Small intestine (tissue), 7 donors: ENCODE measurements at regions not wholly inside any gene's neighbourhood (a gene's known extent, or its start where the extent isn't known, plus 50 kb on each side); places are given as distances from the start of the nearest gene placed in this dataset.

Experiments
- DNase-seq, 2 donors: peaks; one replicate each; pipeline versions ENCODE4 v3.0.0 to v3.0.0-alpha.2; 2013
- FAIRE-seq: peaks from 2 replicates; lab custom pipeline; 2012; peaks lifted over from hg19 to GRCh38; lab: Jason Lieb, UNC
- H3K27ac ChIP-seq, 3 donors: one replicate each; pipeline ENCODE4 v1.5.1; 2013; ENCODE audit warnings: low read length in 2 of 3, mild to moderate bottlenecking in 2 of 3, control low read depth in 1 of 3, inconsistent platforms in 1 of 3, low read depth in 1 of 3, moderate library complexity in 1 of 3
- H3K27me3 ChIP-seq, 3 donors: one replicate each; pipeline ENCODE4 v1.6.1; 2013; ENCODE audit warnings: low read length in 3 of 3, inconsistent platforms in 1 of 3; ENCODE audit not compliant: control insufficient read depth in 3 of 3, insufficient read depth in 3 of 3
- H3K36me3 ChIP-seq, 3 donors: one replicate each; pipeline ENCODE4 v1.6.1; 2013; ENCODE audit warnings: low read length in 3 of 3, inconsistent platforms in 1 of 3, low read depth in 1 of 3, mild to moderate bottlenecking in 1 of 3, moderate library complexity in 1 of 3; ENCODE audit not compliant: control insufficient read depth in 3 of 3, insufficient read depth in 2 of 3
- H3K4me1 ChIP-seq, 3 donors: one replicate each; pipeline ENCODE4 v1.6.1; 2013; ENCODE audit warnings: low read length in 2 of 3, inconsistent platforms in 1 of 3, low read depth in 1 of 3, mild to moderate bottlenecking in 1 of 3, moderate library complexity in 1 of 3; ENCODE audit not compliant: control insufficient read depth in 3 of 3, insufficient read depth in 2 of 3
- H3K4me3 ChIP-seq, 3 donors: one replicate each; pipeline ENCODE4 v1.5.1; 2013; ENCODE audit warnings: low read length in 3 of 3, control low read depth in 1 of 3, inconsistent platforms in 1 of 3, low read depth in 1 of 3, mild to moderate bottlenecking in 1 of 3, moderate library complexity in 1 of 3
- H3K9me3 ChIP-seq, 2 donors: one replicate each; pipeline ENCODE4 v1.6.1; 2013; ENCODE audit warnings: low read depth in 1 of 2, low read length in 1 of 2; ENCODE audit not compliant: control insufficient read depth in 2 of 2, insufficient read depth in 1 of 2
- WGBS, 3 donors: extraction: QIAGEN DNeasy Blood & Tissue Kit; methylation state at CpG; one replicate each; pipeline ENCODE4 v1.1.7; 2013; 5-methylcytosine and 5-hydroxymethylcytosine counted together
- donor health status: healthy with polysubstance abuse.
- donor health status: control.
- donor health status: control.
- donor health status: Bipolar disorder and iron deficiency.
- donor health status: healthy.

DNA sequence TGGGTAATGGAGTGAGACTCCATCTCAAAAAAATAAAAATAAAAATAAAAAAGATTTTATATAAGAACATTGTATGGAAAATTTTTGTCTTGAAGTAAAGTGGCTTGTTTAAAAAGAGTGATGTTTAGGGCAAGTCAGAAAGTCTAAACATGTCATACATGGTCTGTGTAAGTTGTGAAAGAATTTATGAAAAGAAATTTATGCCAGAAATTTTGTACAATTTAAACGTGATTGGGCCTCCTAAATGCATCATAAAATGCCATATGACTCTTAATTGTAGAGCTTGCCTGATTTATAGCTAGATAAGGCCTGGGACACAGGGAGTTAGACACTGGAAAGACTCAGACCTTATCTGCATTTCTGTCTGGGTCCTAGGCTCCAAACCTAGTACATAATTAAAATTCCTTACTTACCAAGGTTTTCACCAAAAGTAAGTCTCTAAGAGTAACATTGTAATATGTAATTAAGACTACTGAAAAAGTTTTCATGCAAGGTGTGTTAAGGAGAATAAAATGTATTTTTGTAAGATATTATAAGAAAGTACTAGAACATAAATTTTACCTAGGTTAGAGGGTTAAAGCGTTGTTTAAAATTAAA is 110.5 kb downstream of the AASDHPPT start:
- DNase-seq = no peak

DNA sequence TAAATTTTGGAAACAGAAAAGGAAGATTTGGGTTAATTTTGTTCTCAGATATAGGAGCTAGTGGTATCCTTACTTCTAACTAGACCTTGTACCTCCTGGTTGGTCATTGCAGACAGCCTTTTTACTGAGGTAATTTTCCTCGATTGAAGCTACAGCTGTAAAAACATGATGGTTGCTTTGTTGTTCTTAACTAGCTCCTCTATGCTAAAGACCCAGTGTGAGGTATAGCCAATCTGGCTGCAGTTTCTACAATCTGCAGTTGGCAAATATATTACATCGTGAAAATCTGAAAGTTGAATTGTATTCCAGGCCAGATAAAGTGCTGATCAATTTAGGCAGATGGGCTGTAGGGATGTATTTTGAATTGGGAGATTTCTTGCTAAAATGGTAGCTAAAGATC is 116.5 kb downstream of the AASDHPPT start:
- H3K9me3 ChIP-seq = no peaks in the 10 kb centered on the region
- no peak overlapping the region for H3K4me3 ChIP-seq
- H3K4me1 ChIP-seq = no peaks in the 10 kb centered on the region
- WGBS, 3 donors = 37 to 58% (median 48%) methylated on average over 2 of the region's 2 CpGs
- no peaks in the 10 kb centered on the region for H3K27me3 ChIP-seq
- H3K27ac ChIP-seq = no peak overlapping the region
- H3K36me3 ChIP-seq = no peaks in the 10 kb centered on the region
- no peak for FAIRE-seq
- no peak for DNase-seq

More for the DNA sequence above, 110.5 kb downstream of the AASDHPPT start:
- H3K4me1 ChIP-seq = no peaks in the 10 kb centered on the region
- WGBS, 3 donors = 19 to 29% (median 19%) methylated on average over 2 of the region's 2 CpGs
- H3K27ac ChIP-seq = no peak overlapping the region
- no peaks in the 10 kb centered on the region for H3K36me3 ChIP-seq
- no peak overlapping the region for H3K4me3 ChIP-seq
- H3K9me3 ChIP-seq = peaks cover 0 to 11% of the 10 kb centered on the region in 2 donors
- FAIRE-seq = no peak
- H3K27me3 ChIP-seq = no peaks in the 10 kb centered on the region

DNA sequence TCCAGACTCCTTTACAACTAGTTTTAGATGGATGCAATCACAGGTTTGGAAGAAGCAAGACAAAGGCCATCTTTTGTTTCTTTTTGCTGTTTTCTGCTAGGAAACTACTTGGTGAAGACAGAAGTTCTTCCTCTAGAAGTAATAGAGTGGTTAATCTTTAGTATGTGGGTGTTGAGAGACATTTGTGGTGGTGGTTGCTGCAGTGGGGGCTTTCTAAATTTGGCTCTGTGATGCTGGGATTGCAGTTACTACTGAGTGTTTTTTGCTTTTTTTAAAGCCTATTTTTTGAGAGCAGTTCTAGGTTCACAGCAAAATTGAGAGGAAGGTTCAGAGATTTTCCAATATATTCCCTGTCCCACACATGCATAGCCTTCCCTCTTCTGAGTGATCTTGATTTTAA is 120.0 kb downstream of the AASDHPPT start:
- DNase-seq (no peak), FAIRE-seq (no peak)
- Histone ChIP-seq H3K27ac (no peak overlapping the region), H3K4me1 (peaks cover 0 to 5% (median 0%) of the 10 kb centered on the region in 3 donors), H3K36me3 (no peaks in the 10 kb centered on the region), H3K4me3 (no peak overlapping the region), H3K9me3 (no peaks in the 10 kb centered on the region), H3K27me3 (no peaks in the 10 kb centered on the region)

DNA sequence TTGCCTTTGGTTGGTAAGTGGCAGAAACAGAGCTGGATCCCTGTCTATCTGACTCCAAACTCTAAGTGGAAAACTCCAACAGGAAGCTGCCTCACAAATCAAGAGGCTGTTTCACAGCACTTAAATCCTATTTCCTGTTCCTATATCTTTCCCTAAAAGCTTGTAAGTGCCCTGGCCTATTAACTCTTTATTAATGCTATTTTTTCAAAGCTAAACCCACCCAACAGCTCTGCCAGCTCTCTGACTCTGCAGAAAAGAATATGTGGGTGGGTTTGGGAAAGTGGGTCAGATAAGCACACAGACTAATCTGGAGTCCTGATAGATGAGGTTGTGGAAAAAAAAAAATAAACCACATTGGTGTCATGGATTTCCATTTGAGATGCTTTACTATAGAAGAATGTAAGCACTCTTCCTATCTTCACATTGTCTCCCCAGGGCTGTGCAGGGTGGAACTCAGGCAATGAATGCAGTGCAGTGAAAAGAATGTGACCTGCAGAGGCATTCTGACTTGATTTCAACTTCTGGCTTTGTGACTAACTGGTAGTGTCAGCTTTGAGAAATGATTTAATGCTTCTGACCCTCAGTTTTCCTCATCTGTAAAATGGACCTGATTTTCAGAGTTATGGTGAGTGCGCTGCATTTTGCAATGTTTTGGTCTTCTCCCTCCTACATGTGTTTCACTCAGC is 125.6 kb downstream of the AASDHPPT start:
- no peaks in the 10 kb centered on the region for H3K27me3 ChIP-seq
- FAIRE-seq (no peak), DNase-seq (no peak)
- 95 to 100% (median 98%) methylated on average over 1 of the region's 1 CpG for WGBS, 3 donors
- H3K36me3 ChIP-seq = no peaks in the 10 kb centered on the region
- H3K4me1 ChIP-seq = peaks cover 0 to 21% (median 0%) of the 10 kb centered on the region in 3 donors
- H3K4me3 ChIP-seq = no peak overlapping the region
- no peaks in the 10 kb centered on the region for H3K9me3 ChIP-seq
- H3K27ac ChIP-seq = no peak overlapping the region

DNA sequence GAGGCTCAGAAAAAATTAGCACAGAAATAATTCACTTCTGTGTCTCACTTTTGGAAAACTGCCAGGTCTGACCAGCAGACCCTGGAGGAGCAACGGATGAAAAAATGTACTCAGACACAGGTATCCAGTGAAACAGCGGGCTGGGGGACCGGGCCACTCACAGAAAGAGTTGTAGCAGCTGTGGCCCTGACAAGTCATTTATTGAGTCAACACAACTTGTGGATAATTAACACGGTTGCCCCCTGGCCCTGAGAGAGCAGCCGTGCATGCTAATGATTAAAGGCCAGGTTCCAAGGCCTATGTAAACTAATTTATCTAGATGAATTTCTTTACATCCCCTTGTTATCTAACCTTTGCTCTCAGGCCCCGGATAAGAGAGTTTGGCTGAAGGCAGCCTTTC is 131.3 kb downstream of the AASDHPPT start:
- FAIRE-seq (no peak), DNase-seq (peak; percentile 87 to 92)
- no peaks in the 10 kb centered on the region for H3K36me3 ChIP-seq
- peak overlapping the region in 1 of 3 donors; percentile 66 for H3K27ac ChIP-seq
- no peaks in the 10 kb centered on the region for H3K27me3 ChIP-seq
- WGBS, 3 donors = 16 to 23% (median 17%) methylated on average over 6 of the region's 6 CpGs
- no peak overlapping the region for H3K4me3 ChIP-seq
- H3K9me3 ChIP-seq = no peaks in the 10 kb centered on the region
- H3K4me1 ChIP-seq = peaks cover 0 to 52% (median 0%) of the 10 kb centered on the region in 3 donors

DNA sequence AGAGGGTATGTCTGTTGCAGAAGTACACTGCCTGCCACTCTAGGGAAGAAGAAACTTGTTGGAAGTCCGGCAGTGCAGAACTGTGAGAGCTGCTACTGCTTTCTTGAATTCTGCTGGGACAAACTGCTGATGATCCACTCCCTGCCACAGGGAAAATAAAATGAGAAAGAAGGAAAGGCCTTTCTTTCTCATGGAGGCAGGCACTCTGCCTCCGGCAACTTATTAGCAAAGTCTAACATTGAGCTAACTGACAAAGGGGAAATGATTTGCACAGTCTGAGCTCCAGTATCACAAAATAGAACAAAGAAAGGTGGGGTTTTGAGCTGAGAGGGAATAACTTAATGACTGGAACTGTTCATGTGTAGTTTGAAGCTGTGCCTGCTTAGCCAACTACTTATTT is 134.6 kb downstream of the AASDHPPT start:
- Histone ChIP-seq H3K27me3 (no peaks in the 10 kb centered on the region), H3K9me3 (no peaks in the 10 kb centered on the region), H3K4me1 (peaks cover 0 to 47% (median 0%) of the 10 kb centered on the region in 3 donors), H3K4me3 (no peak overlapping the region), H3K27ac (peak overlapping the region in 1 of 3 donors; percentile 59), H3K36me3 (no peaks in the 10 kb centered on the region)
- DNase-seq (peak; percentile 31 to 48), FAIRE-seq (no peak)
- WGBS, 3 donors = 15 to 62% (median 44%) methylated on average over 2 of the region's 2 CpGs

DNA sequence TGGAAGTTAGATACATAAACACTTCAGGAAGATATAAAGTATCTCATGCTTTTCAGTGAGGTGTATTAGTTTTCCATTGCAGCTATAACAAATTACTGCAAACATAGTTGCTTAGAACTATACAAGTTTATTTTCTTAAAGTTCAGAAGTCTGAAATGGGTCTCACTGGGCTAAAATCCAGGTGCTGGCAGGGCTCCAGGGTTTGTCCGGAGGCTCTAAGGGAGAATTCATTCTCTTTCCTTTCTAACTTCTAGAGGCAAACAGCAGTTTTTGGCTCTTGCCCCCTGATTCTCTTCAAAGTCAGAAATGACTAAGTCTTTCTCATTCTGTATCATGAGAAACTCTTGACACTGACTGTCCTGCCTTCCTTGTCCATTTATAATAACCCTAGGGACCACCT is 138.8 kb downstream of the AASDHPPT start:
- 14 to 37% (median 27%) methylated on average over 1 of the region's 1 CpG for WGBS, 3 donors
- FAIRE-seq (no peak), DNase-seq (no peak)
- Histone ChIP-seq H3K4me1 (peaks cover 0 to 36% (median 0%) of the 10 kb centered on the region in 3 donors), H3K9me3 (peaks cover 0 to 9% of the 10 kb centered on the region in 2 donors), H3K27me3 (no peaks in the 10 kb centered on the region), H3K36me3 (no peaks in the 10 kb centered on the region), H3K4me3 (no peak overlapping the region), H3K27ac (peak overlapping the region in 1 of 3 donors; percentile 42)

DNA sequence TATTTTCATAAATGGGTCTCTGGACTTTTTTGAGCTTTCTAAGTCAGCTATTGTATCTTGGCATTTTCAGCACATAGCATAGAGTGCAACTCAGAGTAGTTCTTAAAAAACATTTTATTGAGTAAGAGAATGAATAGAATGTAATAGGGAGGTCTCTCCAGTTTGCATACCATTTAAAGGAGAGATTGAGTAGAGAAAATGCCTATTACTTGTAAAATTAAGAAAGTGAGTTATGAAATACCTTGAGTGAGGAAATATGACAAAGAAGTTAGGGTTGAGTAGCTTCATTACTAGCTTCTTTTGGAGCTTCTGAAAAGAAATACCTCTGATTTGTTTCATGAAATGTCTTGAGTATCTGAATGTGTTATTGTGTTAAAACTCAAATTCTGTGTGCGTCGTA is 140.0 kb downstream of the AASDHPPT start:
- WGBS, 3 donors = 91 to 97% (median 96%) methylated on average over 2 of the region's 2 CpGs
- peak overlapping the region in 1 of 3 donors; percentile 61 for H3K27ac ChIP-seq

More for the DNA sequence above, 140.0 kb downstream of the AASDHPPT start:
- Histone ChIP-seq H3K27me3 (no peaks in the 10 kb centered on the region), H3K36me3 (no peaks in the 10 kb centered on the region), H3K4me3 (no peak overlapping the region), H3K4me1 (peaks cover 0 to 26% (median 0%) of the 10 kb centered on the region in 3 donors), H3K9me3 (peaks cover 0 to 14% of the 10 kb centered on the region in 2 donors)
- FAIRE-seq = no peak
- DNase-seq = no peak
